HEK293T (cell line): ENCODE measurements at regions not wholly inside any gene's neighbourhood (a gene's known extent, or its start where the extent isn't known, plus 50 kb on each side); places are given as distances from the start of the nearest gene placed in this dataset.

Experiments
- CTCF ChIA-PET: fragments of 350-600 bp; formaldehyde crosslinking; extraction: SDS; loops from one replicate; lab custom pipeline; 2021; ENCODE audit warnings: antibody characterized with exemption, inconsistent platforms; lab: Yijun Ruan, JAX
- POLR2A ChIA-PET: fragments of 350-600 bp; formaldehyde crosslinking; extraction: SDS; loops from one replicate; lab custom pipeline; 2020; ENCODE audit warnings: antibody characterized with exemption, inconsistent platforms; lab: Yijun Ruan, JAX
- DNase-seq: peaks from one replicate; pipeline ENCODE4 v3.0.0; 2012; ENCODE audit warnings: mixed read lengths; ENCODE audit errors: extremely low spot score
- ARNT ChIP-seq: fragments of 450-650 bp; IDR thresholded peaks from 2 replicates; pipeline ENCODE4 v1.6.1; 2017; ENCODE audit warnings: mild to moderate bottlenecking
- BHLHE40 ChIP-seq: fragments of 450-650 bp; IDR thresholded peaks from 2 replicates; pipeline ENCODE4 v1.6.1; 2016; ENCODE audit warnings: mild to moderate bottlenecking, moderate library complexity, borderline replicate concordance
- CTBP1 ChIP-seq: fragments of 450-650 bp; IDR thresholded peaks from 2 replicates; pipeline ENCODE4 v1.6.1; 2016; ENCODE audit warnings: borderline replicate concordance
- ELF4 ChIP-seq: fragments of 450-650 bp; IDR thresholded peaks from 2 replicates; pipeline ENCODE4 v1.6.1; 2017; ENCODE audit warnings: antibody characterized with exemption
- FOXA1 ChIP-seq: fragments of 450-650 bp; IDR thresholded peaks from 2 replicates; pipeline ENCODE4 v1.6.1; 2016; ENCODE audit warnings: mild to moderate bottlenecking
- FOXK2 ChIP-seq: fragments of 450-650 bp; IDR thresholded peaks from 2 replicates; pipeline ENCODE4 v1.6.1; 2016; ENCODE audit warnings: mild to moderate bottlenecking
- FOXM1 ChIP-seq: fragments of 450-650 bp; IDR thresholded peaks from 2 replicates; pipeline ENCODE4 v1.6.1; 2017; ENCODE audit warnings: mild to moderate bottlenecking, borderline replicate concordance
- HDGF ChIP-seq: fragments of 450-650 bp; IDR thresholded peaks from 2 replicates; pipeline ENCODE4 v1.6.1; 2017; ENCODE audit warnings: antibody characterized with exemption, borderline replicate concordance
- L3MBTL2 ChIP-seq: fragments of 450-650 bp; conservative IDR thresholded peaks from 2 replicates; pipeline ENCODE4 v1.6.1; 2016; ENCODE audit warnings: mild to moderate bottlenecking
- LEF1 ChIP-seq: fragments of 450-650 bp; IDR thresholded peaks from 2 replicates; pipeline ENCODE4 v1.6.1; 2017; ENCODE audit warnings: mild to moderate bottlenecking, borderline replicate concordance
- NFRKB ChIP-seq: fragments of 450-650 bp; IDR thresholded peaks from 2 replicates; pipeline ENCODE4 v1.6.1; 2016; ENCODE audit warnings: mild to moderate bottlenecking, moderate library complexity
- PKNOX1 ChIP-seq: fragments of 450-650 bp; IDR thresholded peaks from 2 replicates; pipeline ENCODE4 v1.6.1; 2016
- SP1 ChIP-seq: fragments of 450-650 bp; IDR thresholded peaks from 2 replicates; pipeline ENCODE4 v1.6.1; 2017
- SUZ12 ChIP-seq: fragments of 450-650 bp; IDR thresholded peaks from 2 replicates; pipeline ENCODE4 v1.6.1; 2016; ENCODE audit warnings: mild to moderate bottlenecking
- TARDBP ChIP-seq: fragments of 450-650 bp; IDR thresholded peaks from 2 replicates; pipeline ENCODE4 v1.6.1; 2016
- ZNF384 ChIP-seq: fragments of 450-650 bp; IDR thresholded peaks from 2 replicates; pipeline ENCODE4 v1.6.1; 2016

GRCh38 chr5:44252545-44252944 lies 136.7 kb downstream of the FGF10 start:
- TF ChIP-seq FOXK2 (no peak), ZNF384 (no peak), NFRKB (no peak), ARNT (no peak), ELF4 (no peak), HDGF (no peak)
- ChIA-PET CTCF (no interaction called here), POLR2A (no interaction called here)
- no peak for DNase-seq

GRCh38 chr5:44246986-44247385 lies 142.2 kb downstream of the FGF10 start:
- no peak for DNase-seq
- CTCF ChIA-PET, result no interaction called here
- TF ChIP-seq BHLHE40 (no peak), ARNT (no peak), FOXM1 (no peak), ZNF384 (no peak), ELF4 (no peak), L3MBTL2 (no peak), SP1 (no peak), LEF1 (no peak), TARDBP (no peak), HDGF (no peak), FOXA1 (no peak), PKNOX1 (no peak), CTBP1 (no peak), SUZ12 (no peak), FOXK2 (no peak), NFRKB (no peak)
- POLR2A ChIA-PET, result interaction anchor here (0.6 kb wide), 1 partner anchor 330 kb away, joined by 3 read pairs; no protein-coding TSS in a partner anchor

DNA sequence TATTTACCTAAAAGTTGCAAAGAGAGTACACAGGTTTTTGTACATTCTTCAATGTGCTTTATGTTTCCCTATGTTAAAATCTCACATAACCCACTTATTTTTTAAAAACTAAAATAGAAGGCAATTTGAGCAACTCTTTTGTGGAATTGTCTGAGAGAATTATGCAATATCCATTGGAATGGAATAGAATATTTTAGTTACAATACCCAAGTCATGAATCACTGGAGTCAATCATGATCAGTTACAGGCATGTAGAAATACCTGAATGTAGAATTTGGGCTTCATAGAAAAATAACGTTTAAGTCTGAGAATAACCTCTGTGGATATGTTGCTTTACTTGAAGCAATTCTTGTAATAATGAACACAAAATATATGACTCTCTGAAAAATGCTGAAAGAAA lies 143.3 kb downstream of the FGF10 start:
- no peak for DNase-seq
- no peak for TF ChIP-seq SUZ12
- no peak for TF ChIP-seq SP1
- no peak for TF ChIP-seq HDGF
- TF ChIP-seq FOXA1, result no peak
- no peak for TF ChIP-seq CTBP1
- no peak for TF ChIP-seq LEF1
- no peak for TF ChIP-seq ZNF384
- no peak for TF ChIP-seq ELF4
- no peak for TF ChIP-seq FOXM1
- no peak for TF ChIP-seq FOXK2
- no peak for TF ChIP-seq TARDBP
- TF ChIP-seq BHLHE40, result no peak
- TF ChIP-seq PKNOX1, result no peak
- TF ChIP-seq L3MBTL2, result no peak
- TF ChIP-seq ARNT, result no peak
- POLR2A ChIA-PET, result no interaction called here
- CTCF ChIA-PET, result no interaction called here

DNA sequence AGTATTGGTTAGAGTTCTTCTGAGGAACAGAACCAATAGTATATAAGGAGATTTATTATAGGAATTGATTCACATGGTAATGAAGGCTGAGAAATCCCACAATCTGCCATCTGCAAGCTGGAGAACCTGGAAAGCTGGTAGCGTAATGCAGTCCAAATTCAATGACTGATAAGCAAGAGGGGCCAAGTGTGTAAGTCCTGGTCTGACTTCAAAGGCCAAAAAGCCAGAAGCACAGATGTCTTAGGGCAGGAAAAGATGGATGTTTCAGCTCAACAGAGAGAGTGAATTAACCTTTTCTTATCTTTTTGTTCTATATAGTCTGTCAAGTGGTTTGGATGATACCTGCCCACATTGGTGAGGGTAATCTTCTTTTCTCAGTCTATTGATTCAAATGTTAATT lies 146.4 kb downstream of the FGF10 start:
- DNase-seq, result no peak
- POLR2A ChIA-PET, result no interaction called here
- CTCF ChIA-PET, result no interaction called here
- TF ChIP-seq ARNT (no peak), ELF4 (no peak)

- ChIA-PET CTCF (no interaction called here), POLR2A (no interaction called here)
- TF ChIP-seq ARNT (no peak), ZNF384 (no peak), ELF4 (no peak), CTBP1 (no peak), FOXM1 (no peak), SUZ12 (no peak), SP1 (no peak), LEF1 (no peak), BHLHE40 (no peak), FOXA1 (no peak), TARDBP (no peak), L3MBTL2 (no peak)
- no peak for DNase-seq
Measured at GRCh38 chr5:44236040-44236439, 153.2 kb downstream of the FGF10 start.

- no peak for DNase-seq
- TF ChIP-seq ELF4 (no peak), ZNF384 (no peak), ARNT (no peak), FOXA1 (no peak), SUZ12 (no peak), FOXM1 (no peak), BHLHE40 (no peak), L3MBTL2 (no peak), PKNOX1 (no peak), TARDBP (no peak), CTBP1 (no peak), SP1 (no peak), NFRKB (no peak), LEF1 (no peak), FOXK2 (no peak), HDGF (no peak)
- POLR2A ChIA-PET, result no interaction called here
- CTCF ChIA-PET, result no interaction called here
Measured at GRCh38 chr5:44233691-44234090, 155.5 kb downstream of the FGF10 start.
